ENCODE measurements at regions not wholly inside any gene's neighbourhood (a gene's known extent, or its start where the extent isn't known, plus 50 kb on each side); places are given as distances from the start of the nearest gene placed in this dataset.

GRCh38 chr15:98391568-98391967 lies 256.8 kb upstream of the IGF1R start:
- H3K27ac Mint-ChIP-seq (ENCODE audit: unreplicated experiment), result no peak overlapping the region
- no peak for DNase-seq (ENCODE audit: low read depth, low spot score)
- H3K9me3 Mint-ChIP-seq, result no peaks in the 10 kb centered on the region
- peaks cover 20% of the 10 kb centered on the region for H3K27me3 Mint-ChIP-seq (ENCODE audit: low read depth)
- no peaks in the 10 kb centered on the region for H3K36me3 Mint-ChIP-seq (ENCODE audit: low read depth)
- peaks cover 6% of the 10 kb centered on the region for H3K4me1 Mint-ChIP-seq
- no peak for TF ChIP-seq CTCF (conservative IDR thresholded peaks at IDR 0.05)
- no peak overlapping the region for H3K4me3 Mint-ChIP-seq

GRCh38 chr15:98393471-98393870 lies 254.9 kb upstream of the IGF1R start:
- Mint-ChIP-seq H3K4me3 (no peak overlapping the region), H3K4me1 (peaks cover 20% of the 10 kb centered on the region), H3K27me3 (ENCODE audit: low read depth) (peaks cover 20% of the 10 kb centered on the region), H3K27ac (ENCODE audit: unreplicated experiment) (no peak overlapping the region), H3K36me3 (ENCODE audit: low read depth) (no peaks in the 10 kb centered on the region), H3K9me3 (no peaks in the 10 kb centered on the region)
- DNase-seq (ENCODE audit: low read depth, low spot score), result no peak
- TF ChIP-seq CTCF (conservative IDR thresholded peaks at IDR 0.05), result no peak

- H3K27ac Mint-ChIP-seq (ENCODE audit: unreplicated experiment), result peak overlapping the region; percentile 65
- peaks cover 3% of the 10 kb centered on the region for H3K9me3 Mint-ChIP-seq
- no peak for TF ChIP-seq CTCF (conservative IDR thresholded peaks at IDR 0.05)
- no peaks in the 10 kb centered on the region for H3K36me3 Mint-ChIP-seq (ENCODE audit: low read depth)
- H3K27me3 Mint-ChIP-seq (ENCODE audit: low read depth), result peaks cover 23% of the 10 kb centered on the region
- DNase-seq (ENCODE audit: low read depth, low spot score), result no peak
- H3K4me3 Mint-ChIP-seq, result no peak overlapping the region
- H3K4me1 Mint-ChIP-seq, result peaks cover 24% of the 10 kb centered on the region
Measured at GRCh38 chr15:98394546-98394945, 253.8 kb upstream of the IGF1R start.

- H3K4me3 Mint-ChIP-seq, result no peak overlapping the region
- TF ChIP-seq CTCF (conservative IDR thresholded peaks at IDR 0.05), result no peak
- no peaks in the 10 kb centered on the region for H3K36me3 Mint-ChIP-seq (ENCODE audit: low read depth)
- H3K27me3 Mint-ChIP-seq (ENCODE audit: low read depth), result peaks cover 24% of the 10 kb centered on the region
- peaks cover 21% of the 10 kb centered on the region for H3K4me1 Mint-ChIP-seq
- H3K27ac Mint-ChIP-seq (ENCODE audit: unreplicated experiment), result no peak overlapping the region
- DNase-seq (ENCODE audit: low read depth, low spot score), result no peak
- H3K9me3 Mint-ChIP-seq, result peaks cover 3% of the 10 kb centered on the region
Measured at GRCh38 chr15:98395974-98396610, 252.2 kb upstream of the IGF1R start.

GRCh38 chr15:98397419-98397818 lies 250.9 kb upstream of the IGF1R start:
- H3K9me3 Mint-ChIP-seq, result peaks cover 5% of the 10 kb centered on the region
- peaks cover 28% of the 10 kb centered on the region for H3K27me3 Mint-ChIP-seq (ENCODE audit: low read depth)
- TF ChIP-seq CTCF (conservative IDR thresholded peaks at IDR 0.05), result no peak
- peak overlapping the region; percentile 27 for H3K27ac Mint-ChIP-seq (ENCODE audit: unreplicated experiment)
- no peak for DNase-seq (ENCODE audit: low read depth, low spot score)
- H3K4me3 Mint-ChIP-seq, result no peak overlapping the region
- peaks cover 18% of the 10 kb centered on the region for H3K4me1 Mint-ChIP-seq
- H3K36me3 Mint-ChIP-seq (ENCODE audit: low read depth), result no peaks in the 10 kb centered on the region
